ENCODE measurements at regions not wholly inside any gene's neighbourhood (a gene's known extent, or its start where the extent isn't known, plus 50 kb on each side); places are given as distances from the start of the nearest gene placed in this dataset.

DNA sequence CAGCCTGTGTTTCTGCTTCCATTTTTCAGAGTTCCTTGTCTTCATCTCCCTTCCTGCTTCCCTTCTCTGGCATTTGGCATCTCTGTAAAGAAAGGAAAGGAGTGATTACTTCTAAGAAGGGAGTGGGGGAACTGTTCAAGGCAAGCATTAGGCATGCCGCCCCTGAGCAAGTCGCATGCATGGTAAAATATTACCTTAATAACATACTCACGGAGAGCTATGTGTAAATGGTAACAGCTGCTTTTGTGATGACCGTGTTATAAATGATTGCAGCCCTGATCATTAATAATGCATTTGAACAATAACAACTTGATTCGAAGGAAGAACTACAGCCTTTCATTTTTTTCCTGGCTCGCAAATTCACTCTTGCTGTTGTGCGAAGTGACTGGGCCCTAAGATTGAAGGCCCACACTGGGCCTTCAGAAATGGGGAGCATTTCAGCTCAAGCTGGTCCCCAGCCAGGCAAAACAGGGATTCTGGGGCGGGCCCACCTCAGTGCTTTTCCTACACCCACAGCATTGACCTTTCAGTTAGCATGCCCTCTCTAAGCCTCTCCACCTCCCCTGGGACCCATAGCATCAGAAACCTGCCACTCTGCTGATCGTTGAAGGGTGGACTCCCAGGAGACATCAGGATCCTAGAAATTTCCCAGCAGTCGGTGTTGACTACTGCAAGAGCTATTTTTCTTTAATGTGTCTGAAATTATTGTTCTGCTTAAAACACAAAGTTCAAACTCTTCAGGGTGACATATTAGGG, 263.0 kb upstream of the CADM1 start:
- ChIA-PET POLR2A (no interaction called here), CTCF (interaction anchor here (1.4 kb wide), 1 partner anchor 10 kb away, joined by 4 read pairs; no protein-coding TSS in a partner anchor)
- Histone ChIP-seq H3K4me1 (ENCODE audit: control insufficient read depth in 1 of 2, insufficient read depth in 2 of 2, low read depth in 1 of 2, low read length in 1 of 2) (no peaks in the 10 kb centered on the region), H3K79me2 (ENCODE audit: insufficient read depth) (no peaks in the 10 kb centered on the region), H2AFZ (ENCODE audit: low read depth) (no peak overlapping the region), H3K4me3 (ENCODE audit: low read depth in 2 of 2, low read length in 1 of 2) (no peak overlapping the region), H3K27ac (ENCODE audit: low read depth in 2 of 2, low read length in 1 of 2) (no peak overlapping the region), H3K27me3 (ENCODE audit: insufficient read depth) (no peaks in the 10 kb centered on the region), H3K9me3 (no peaks in the 10 kb centered on the region), H3K9ac (no peak overlapping the region), H3K36me3 (replicated peaks in 1 of 2; ENCODE audit: control insufficient read depth in 1 of 2, insufficient read depth in 2 of 2, low read length in 1 of 2) (no peaks in the 10 kb centered on the region), H3F3A (replicated peaks; ENCODE audit: insufficient read depth) (no peaks in the 10 kb centered on the region), H3K4me2 (no peak overlapping the region), H4K20me1 (ENCODE audit: insufficient read depth) (no peaks in the 10 kb centered on the region), H3K9me2 (no peaks in the 10 kb centered on the region)
- no peak for DNase-seq
- WGBS (ENCODE audit: low lambda C conversion rate), result 40% methylated on average over 10 of the region's 10 CpGs
- TF ChIP-seq, protein P1, sequence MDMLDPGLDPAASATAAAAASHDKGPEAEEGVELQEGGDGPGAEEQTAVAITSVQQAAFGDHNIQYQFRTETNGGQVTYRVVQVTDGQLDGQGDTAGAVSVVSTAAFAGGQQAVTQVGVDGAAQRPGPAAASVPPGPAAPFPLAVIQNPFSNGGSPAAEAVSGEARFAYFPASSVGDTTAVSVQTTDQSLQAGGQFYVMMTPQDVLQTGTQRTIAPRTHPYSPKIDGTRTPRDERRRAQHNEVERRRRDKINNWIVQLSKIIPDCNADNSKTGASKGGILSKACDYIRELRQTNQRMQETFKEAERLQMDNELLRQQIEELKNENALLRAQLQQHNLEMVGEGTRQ (IDR thresholded peaks at IDR 0.05; ENCODE audit: borderline replicate concordance, low read depth, low read length), result no peak
- TF ChIP-seq, protein P2, sequence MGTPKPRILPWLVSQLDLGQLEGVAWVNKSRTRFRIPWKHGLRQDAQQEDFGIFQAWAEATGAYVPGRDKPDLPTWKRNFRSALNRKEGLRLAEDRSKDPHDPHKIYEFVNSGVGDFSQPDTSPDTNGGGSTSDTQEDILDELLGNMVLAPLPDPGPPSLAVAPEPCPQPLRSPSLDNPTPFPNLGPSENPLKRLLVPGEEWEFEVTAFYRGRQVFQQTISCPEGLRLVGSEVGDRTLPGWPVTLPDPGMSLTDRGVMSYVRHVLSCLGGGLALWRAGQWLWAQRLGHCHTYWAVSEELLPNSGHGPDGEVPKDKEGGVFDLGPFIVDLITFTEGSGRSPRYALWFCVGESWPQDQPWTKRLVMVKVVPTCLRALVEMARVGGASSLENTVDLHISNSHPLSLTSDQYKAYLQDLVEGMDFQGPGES (IDR thresholded peaks at IDR 0.05; ENCODE audit: low read depth, low read length), result no peak
- TF ChIP-seq, protein P3, sequence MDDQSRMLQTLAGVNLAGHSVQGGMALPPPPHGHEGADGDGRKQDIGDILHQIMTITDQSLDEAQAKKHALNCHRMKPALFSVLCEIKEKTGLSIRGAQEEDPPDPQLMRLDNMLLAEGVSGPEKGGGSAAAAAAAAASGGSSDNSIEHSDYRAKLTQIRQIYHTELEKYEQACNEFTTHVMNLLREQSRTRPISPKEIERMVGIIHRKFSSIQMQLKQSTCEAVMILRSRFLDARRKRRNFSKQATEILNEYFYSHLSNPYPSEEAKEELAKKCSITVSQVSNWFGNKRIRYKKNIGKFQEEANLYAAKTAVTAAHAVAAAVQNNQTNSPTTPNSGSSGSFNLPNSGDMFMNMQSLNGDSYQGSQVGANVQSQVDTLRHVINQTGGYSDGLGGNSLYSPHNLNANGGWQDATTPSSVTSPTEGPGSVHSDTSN (IDR thresholded peaks at IDR 0.05), result no peak
- TF ChIP-seq, protein P4, sequence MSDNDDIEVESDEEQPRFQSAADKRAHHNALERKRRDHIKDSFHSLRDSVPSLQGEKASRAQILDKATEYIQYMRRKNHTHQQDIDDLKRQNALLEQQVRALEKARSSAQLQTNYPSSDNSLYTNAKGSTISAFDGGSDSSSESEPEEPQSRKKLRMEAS (IDR thresholded peaks at IDR 0.05; ENCODE audit: low read depth), result no peak
- TF ChIP-seq CHD2 (IDR thresholded peaks at IDR 0.05; ENCODE audit: low read length, partially characterized antibody), result no peak
- TF ChIP-seq MXI1 (IDR thresholded peaks at IDR 0.05; ENCODE audit: low read depth, low read length), result no peak
- TF ChIP-seq RXRA (IDR thresholded peaks at IDR 0.05; ENCODE audit: borderline replicate concordance, low read depth), result no peak
- TF ChIP-seq RFX5 (IDR thresholded peaks at IDR 0.05; ENCODE audit: low read length), result no peak
- no peak for TF ChIP-seq FOXM1 (IDR thresholded peaks at IDR 0.05; ENCODE audit: low read depth)
- TF ChIP-seq ELF1 (IDR thresholded peaks at IDR 0.05), result no peak

DNA sequence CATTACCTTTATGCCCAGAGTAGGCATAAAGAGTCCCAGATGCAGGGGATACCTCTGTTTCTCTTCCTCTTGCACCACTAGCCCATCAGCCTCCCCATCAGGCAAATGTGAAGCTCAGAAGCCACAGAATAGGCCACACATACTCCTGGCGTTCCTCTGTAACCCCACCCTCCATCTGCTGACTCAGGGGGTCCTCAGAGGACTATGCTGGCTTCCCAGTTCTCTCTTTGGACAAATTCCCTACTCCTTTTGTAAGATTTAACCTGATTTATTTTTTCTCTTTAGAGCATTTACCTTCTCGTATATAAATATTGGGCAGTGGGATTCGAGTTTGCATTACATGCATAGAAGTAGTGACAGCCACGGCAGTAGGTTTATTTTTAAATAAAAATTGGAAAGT, 262.3 kb upstream of the CADM1 start:
- Histone ChIP-seq H3K4me2 (no peak overlapping the region), H3K9me3 (no peaks in the 10 kb centered on the region), H3K4me1 (ENCODE audit: control insufficient read depth in 1 of 2, insufficient read depth in 2 of 2, low read depth in 1 of 2, low read length in 1 of 2) (no peaks in the 10 kb centered on the region; a peak in 1 of 4 replicates), H3K9me2 (no peaks in the 10 kb centered on the region), H3F3A (replicated peaks; ENCODE audit: insufficient read depth) (no peaks in the 10 kb centered on the region), H3K27ac (ENCODE audit: low read depth in 2 of 2, low read length in 1 of 2) (no peak overlapping the region), H3K27me3 (ENCODE audit: insufficient read depth) (no peaks in the 10 kb centered on the region), H2AFZ (ENCODE audit: low read depth) (no peak overlapping the region), H3K36me3 (replicated peaks in 1 of 2; ENCODE audit: control insufficient read depth in 1 of 2, insufficient read depth in 2 of 2, low read length in 1 of 2) (no peaks in the 10 kb centered on the region), H3K4me3 (ENCODE audit: low read depth in 2 of 2, low read length in 1 of 2) (no peak overlapping the region), H4K20me1 (ENCODE audit: insufficient read depth) (no peaks in the 10 kb centered on the region), H3K9ac (no peak overlapping the region), H3K79me2 (ENCODE audit: insufficient read depth) (no peaks in the 10 kb centered on the region)
- TF ChIP-seq, protein P5, sequence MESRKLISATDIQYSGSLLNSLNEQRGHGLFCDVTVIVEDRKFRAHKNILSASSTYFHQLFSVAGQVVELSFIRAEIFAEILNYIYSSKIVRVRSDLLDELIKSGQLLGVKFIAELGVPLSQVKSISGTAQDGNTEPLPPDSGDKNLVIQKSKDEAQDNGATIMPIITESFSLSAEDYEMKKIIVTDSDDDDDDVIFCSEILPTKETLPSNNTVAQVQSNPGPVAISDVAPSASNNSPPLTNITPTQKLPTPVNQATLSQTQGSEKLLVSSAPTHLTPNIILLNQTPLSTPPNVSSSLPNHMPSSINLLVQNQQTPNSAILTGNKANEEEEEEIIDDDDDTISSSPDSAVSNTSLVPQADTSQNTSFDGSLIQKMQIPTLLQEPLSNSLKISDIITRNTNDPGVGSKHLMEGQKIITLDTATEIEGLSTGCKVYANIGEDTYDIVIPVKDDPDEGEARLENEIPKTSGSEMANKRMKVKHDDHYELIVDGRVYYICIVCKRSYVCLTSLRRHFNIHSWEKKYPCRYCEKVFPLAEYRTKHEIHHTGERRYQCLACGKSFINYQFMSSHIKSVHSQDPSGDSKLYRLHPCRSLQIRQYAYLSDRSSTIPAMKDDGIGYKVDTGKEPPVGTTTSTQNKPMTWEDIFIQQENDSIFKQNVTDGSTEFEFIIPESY (IDR thresholded peaks at IDR 0.05; ENCODE audit: borderline replicate concordance, low read depth), result no peak
- no peak for TF ChIP-seq NFIC (IDR thresholded peaks at IDR 0.05; ENCODE audit: borderline replicate concordance)
- no peak for TF ChIP-seq YY1 (IDR thresholded peaks at IDR 0.05; ENCODE audit: low read depth)
- no peak for DNase-seq
- CTCF ChIA-PET, result no interaction called here
- 38% methylated on average over 4 of the region's 4 CpGs for WGBS (ENCODE audit: low lambda C conversion rate)
- POLR2A ChIA-PET, result no interaction called here

Data from SK-N-SH (cell line).